K562 (cell line): ENCODE measurements at regions not wholly inside any gene's neighbourhood (a gene's known extent, or its start where the extent isn't known, plus 50 kb on each side); places are given as distances from the start of the nearest gene placed in this dataset.
A peak's percentile ranks its signal among the peaks of the same experiment; 100 is the strongest.

ENCODE experiments used
- ATAC-seq: fragments of 200-7000 bp; cut with Tn5 transposase; 3 replicates; pipeline ENCODE4 v1.9.1; 2020; ENCODE audit warnings: moderate library complexity
- BruUV-seq: library from RNA; stranded (reverse); fragments of 400-500 nt; replicated peaks from 2 replicates; lab custom pipeline; 2021; lab: Mats Ljungman, UMichigan
- CTCF ChIA-PET: fragments of 300-600 bp; formaldehyde crosslinking; extraction: SDS; loops from one replicate; lab custom pipeline; 2021; ENCODE audit warnings: low intra/inter-chr PET ratio; lab: Yijun Ruan, JAX
- POLR2A ChIA-PET: fragments of 300-600, 350-650 bp; sonication (Branson Sonifier 250); formaldehyde crosslinking; extraction: SDS; loops from one replicate; lab custom pipeline; 2021; ENCODE audit warnings: antibody characterized with exemption, inconsistent platforms; lab: Yijun Ruan, JAX
- DNase-seq, 4 experiments: peaks; one replicate each; pipeline versions ENCODE4 v3.0.0 to v3.0.0-alpha.2; 2011 to 2018; ENCODE audit warnings: low spot score in 3 of 4, mixed read lengths in 3 of 4; ENCODE audit errors: extremely low read depth in 1 of 4
- FAIRE-seq: peaks from 2 replicates; lab custom pipeline; 2011; peaks lifted over from hg19 to GRCh38; lab: Jason Lieb, UNC
- H2AFZ ChIP-seq: 2 replicates; pipeline ENCODE4 v1.6.0; 2011; ENCODE audit warnings: low read depth, low read length, control low read depth, inconsistent platforms
- H3K27ac ChIP-seq: fragments of 200-600 bp; 3 replicates; pipeline ENCODE4 v1.8.0; 2011; ENCODE audit warnings: low read depth, mild to moderate bottlenecking, control low read depth, inconsistent platforms, low read length, moderate library complexity, mixed read lengths; ENCODE audit errors: extremely low read depth
- H3K27me3 ChIP-seq, 2 experiments: fragments of 300-600 bp in 1 of 2; 2 replicates in 1 of 2; 3 replicates in 1 of 2; pipeline versions ENCODE4 v1.6.0 to v1.8.0; 2011; ENCODE audit warnings: inconsistent platforms in 2 of 2, low read length in 2 of 2, mild to moderate bottlenecking in 1 of 2, mixed read lengths in 1 of 2, moderate library complexity in 1 of 2; ENCODE audit not compliant: control insufficient read depth in 2 of 2, insufficient read depth in 2 of 2
- H3K36me3 ChIP-seq: fragments of 300-600 bp; 3 replicates; pipeline ENCODE4 v1.8.0; 2011; ENCODE audit warnings: mild to moderate bottlenecking, low read length, inconsistent platforms; ENCODE audit not compliant: control insufficient read depth, insufficient read depth
- H3K4me1 ChIP-seq, 2 experiments: fragments of 200-600 bp in 1 of 2; replicated peaks in 1 of 2; 2 replicates in 1 of 2; 3 replicates in 1 of 2; pipeline versions ENCODE4 v1.5.1 to v1.8.0; 2011; ENCODE audit warnings: inconsistent platforms in 2 of 2, low read length in 2 of 2, mild to moderate bottlenecking in 1 of 2, mixed read lengths in 1 of 2, moderate library complexity in 1 of 2; ENCODE audit not compliant: control insufficient read depth in 2 of 2, insufficient read depth in 2 of 2
- H3K4me2 ChIP-seq: 2 replicates; pipeline ENCODE4 v1.6.1; 2011; ENCODE audit warnings: low read length, control low read depth, inconsistent platforms, mixed read lengths; ENCODE audit not compliant: insufficient read depth
- H3K4me3 ChIP-seq: fragments of 200-600 bp; sonication (generic), shearing (Covaris generic); 2 replicates; pipeline ENCODE4 v1.5.1; 2016; ENCODE audit warnings: control low read depth, inconsistent platforms
- H3K79me2 ChIP-seq: fragments of 200-600 bp; 3 replicates; pipeline ENCODE4 v1.8.0; 2011; ENCODE audit warnings: low read length, inconsistent platforms; ENCODE audit not compliant: control insufficient read depth, insufficient read depth
- H3K9ac ChIP-seq, 2 experiments: 2 replicates each; pipeline versions ENCODE4 v1.6.0 to v1.6.1; 2011; ENCODE audit warnings: low read depth in 2 of 2, low read length in 2 of 2, control low read depth in 1 of 2, inconsistent platforms in 1 of 2, mild to moderate bottlenecking in 1 of 2, mixed read lengths in 1 of 2; ENCODE audit not compliant: insufficient read depth in 1 of 2
- H3K9me1 ChIP-seq: one replicate; pipeline ENCODE4 v1.6.0; 2011; ENCODE audit warnings: inconsistent platforms, mild to moderate bottlenecking, low read length, moderate library complexity; ENCODE audit not compliant: control insufficient read depth, insufficient read depth
- H3K9me3 ChIP-seq: replicated peaks from 2 replicates; pipeline ENCODE4 v1.5.1; 2011; ENCODE audit warnings: low read depth, low read length, inconsistent platforms; ENCODE audit not compliant: control insufficient read depth, insufficient read depth
- H4K20me1 ChIP-seq: replicated peaks from 2 replicates; pipeline ENCODE4 v1.6.1; 2011; ENCODE audit warnings: low read length, inconsistent platforms, mixed read lengths; ENCODE audit not compliant: control insufficient read depth, insufficient read depth
- CSDE1 ChIP-seq, 2 experiments: fragments of 450-650 bp; IDR thresholded peaks; 2 replicates each; pipeline ENCODE4 v1.6.1; 2016; ENCODE audit warnings: mild to moderate bottlenecking in 1 of 2
- DACH1 ChIP-seq: fragments of 450-650 bp; IDR thresholded peaks from 2 replicates; pipeline ENCODE4 v1.6.1; 2018; ENCODE audit not compliant: partially characterized antibody
- HNRNPH1 ChIP-seq: fragments of 200-400 bp; formaldehyde crosslinking; optimal IDR thresholded peaks from 2 replicates; pipeline ENCODE3; 2017; ENCODE audit warnings: low read depth, mild to moderate bottlenecking, low read length, moderate library complexity
- RBFOX2 ChIP-seq: fragments of 200-400 bp; formaldehyde crosslinking; IDR thresholded peaks from 2 replicates; pipeline ENCODE4 v1.6.1; 2017; ENCODE audit warnings: low read depth, mild to moderate bottlenecking, low read length, moderate library complexity
- RFX7 ChIP-seq: fragments of 250-450 bp; sonication (Bioruptor Pico); IDR thresholded peaks from 2 replicates; pipeline ENCODE4 v1.5.1; 2021; ENCODE audit warnings: mild to moderate bottlenecking
- SLC30A9 ChIP-seq: fragments of 250-450 bp; sonication (Bioruptor Pico); IDR thresholded peaks from 2 replicates; pipeline ENCODE4 v1.8.0; 2022; ENCODE audit warnings: mild to moderate bottlenecking, moderate library complexity
- TFE3 ChIP-seq: fragments of 450-650 bp; formaldehyde crosslinking; IDR thresholded peaks from 2 replicates; pipeline ENCODE4 v1.4.0; 2020; ENCODE audit warnings: mild to moderate bottlenecking, mixed read lengths
- ZBTB5 ChIP-seq: fragments of 450-650 bp; IDR thresholded peaks from 2 replicates; pipeline ENCODE4 v1.6.1; 2017; ENCODE audit warnings: antibody characterized with exemption
- ZEB2 ChIP-seq: fragments of 450-650 bp; IDR thresholded peaks from 2 replicates; pipeline ENCODE4 v1.6.1; 2016
- ZNF644 ChIP-seq: fragments of 200-800 bp; sonication (Bioruptor generic); IDR thresholded peaks from 2 replicates; pipeline ENCODE4 v1.6.1; 2016; ENCODE audit warnings: low read depth, missing genetic modification characterization, missing compliant biosample characterization
- WGBS: fragments of 100-300 bp; shearing (Covaris generic); methylation state at CpG from one replicate; pipeline ENCODE4 v1.1.6; 2016; ENCODE audit warnings: low coverage, mixed read lengths; ENCODE audit not compliant: insufficient coverage; ENCODE audit errors: missing lambda C conversion rate; 5-methylcytosine and 5-hydroxymethylcytosine counted together
- in situ Hi-C: fragments of 300-500 bp; cut with MboI; formaldehyde crosslinking; loops from 4 replicates; pipeline ENCODE4 v1.15.0; 2018; ENCODE audit warnings: inconsistent platforms, mixed read lengths
- intact Hi-C: fragments of 100-400 bp; cut with micrococcal nuclease; formaldehyde crosslinking; loops from 2 replicates; pipeline ENCODE4 v1.14.2; 2022

- H3K9ac ChIP-seq, result no peak overlapping the region
- H3K9me1 ChIP-seq, result no peaks in the 10 kb centered on the region
- BruUV-seq, result no TSS peak
- no peak overlapping the region for H3K4me3 ChIP-seq
- peaks cover 61 to 63% of the 10 kb centered on the region in 2 experiments for H3K27me3 ChIP-seq
- TF ChIP-seq CSDE1 (IDR thresholded peaks at IDR 0.05), result no peak
- TF ChIP-seq TFE3 (CRISPR knock-in tag), result 0 out of 2 replicates have a peak, but pooled peaks have one; percentile 22
- no peak for TF ChIP-seq SLC30A9
- no peaks in the 10 kb centered on the region for H3K36me3 ChIP-seq
- in situ Hi-C loops (no loop called here), intact Hi-C loops (no loop called here)
- no peaks in the 10 kb centered on the region for H3K4me1 ChIP-seq
- H3K4me2 ChIP-seq, result no peak overlapping the region
- whole genome bisulfite sequencing, result 2% methylated on average over 9 of the region's 9 CpGs
- no peak for FAIRE-seq
- H3K27ac ChIP-seq, result no peak overlapping the region
- H2AFZ ChIP-seq, result no peak overlapping the region
- POLR2A ChIA-PET, result no interaction called here
- DNase-seq, result no peak
- H3K9me3 ChIP-seq, result no peaks in the 10 kb centered on the region
- CTCF ChIA-PET, result no interaction called here
- no peaks in the 10 kb centered on the region for H3K79me2 ChIP-seq
- H4K20me1 ChIP-seq, result no peaks in the 10 kb centered on the region
- no peak for ATAC-seq
Observed at GRCh38 chr1:229984992-229985612, 81.9 kb upstream of the GALNT2 start.

GRCh38 chr1:229985613-229986010 is 81.4 kb upstream of the GALNT2 start:
- no peaks in the 10 kb centered on the region for H3K9me3 ChIP-seq
- no peak overlapping the region for H3K4me2 ChIP-seq
- FAIRE-seq, result no peak
- TF ChIP-seq RFX7 (CRISPR knock-in tag) (no peak), ZNF644 (no peak), ZEB2 (no peak), DACH1 (no peak), RBFOX2 (no peak), HNRNPH1 (no peak), ZBTB5 (no peak)

More at GRCh38 chr1:229985613-229986010, 81.4 kb upstream of the GALNT2 start:
- no peaks in the 10 kb centered on the region for H3K4me1 ChIP-seq
- no peaks in the 10 kb centered on the region for H3K36me3 ChIP-seq
- POLR2A ChIA-PET, result no interaction called here
- H3K9me1 ChIP-seq, result no peaks in the 10 kb centered on the region
- no peak overlapping the region for H3K9ac ChIP-seq
- WGBS, result 0% methylated on average over 7 of the region's 7 CpGs
- H3K4me3 ChIP-seq, result no peak overlapping the region
- CTCF ChIA-PET, result no interaction called here
- H3K27ac ChIP-seq, result no peak overlapping the region
- no peak for ATAC-seq
- intact Hi-C loops (no loop called here), in situ Hi-C loops (no loop called here)
- DNase-seq, result no peak
- BruUV-seq, result no TSS peak
- H3K79me2 ChIP-seq, result no peaks in the 10 kb centered on the region
- H2AFZ ChIP-seq, result no peak overlapping the region
- H4K20me1 ChIP-seq, result no peaks in the 10 kb centered on the region
- H3K27me3 ChIP-seq, result peaks cover 66 to 67% of the 10 kb centered on the region in 2 experiments
